Fibroblast of lung (primary cell): ENCODE measurements at regions not wholly inside any gene's neighbourhood (a gene's known extent, or its start where the extent isn't known, plus 50 kb on each side); places are given as distances from the start of the nearest gene placed in this dataset.

Experiments used
- CTCF ChIP-seq, 2 donors: IDR thresholded peaks in 1 of 2; conservative IDR thresholded peaks in 1 of 2; 1 replicate in 1 of 2; 2 replicates in 1 of 2; pipeline ENCODE4 v1.5.1; 2011 to 2012; ENCODE audit warnings: low read length in 2 of 2, control low read depth in 1 of 2, inconsistent platforms in 1 of 2, low read depth in 1 of 2, mild to moderate bottlenecking in 1 of 2
- EZH2 ChIP-seq: IDR thresholded peaks from 2 replicates; pipeline ENCODE4 v1.5.1; 2012; ENCODE audit warnings: low read length, control low read depth, mild to moderate bottlenecking; ENCODE audit errors: missing control alignments

DNA sequence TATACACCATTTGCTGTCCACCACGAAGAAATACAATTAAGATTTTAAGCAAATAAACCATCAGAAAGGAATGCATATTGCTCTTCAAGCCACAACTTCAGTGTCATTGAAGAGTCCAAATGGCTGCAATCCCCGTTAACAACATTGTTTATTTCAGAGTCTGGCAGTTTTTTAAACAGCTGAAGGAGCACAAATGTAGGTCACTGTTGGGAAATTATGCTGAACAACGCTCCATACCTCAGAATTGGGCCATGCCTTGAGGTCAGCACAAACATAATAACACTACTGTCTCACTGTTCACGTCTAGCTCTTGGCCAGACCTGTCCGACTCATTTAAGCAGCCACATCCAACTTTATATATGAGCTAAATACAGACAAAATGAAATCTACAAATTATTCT lies 453.9 kb upstream of the GHITM start:
- TF ChIP-seq CTCF (conservative IDR thresholded peaks at IDR 0.05 in 1 of 2, IDR thresholded peaks at IDR 0.05 in 1 of 2; ENCODE audit: low read depth in 1 of 2, low read length in 2 of 2) (no peak), EZH2 (no peak)
